Upper lobe of left lung (tissue), 4 donors: ENCODE measurements at regions not wholly inside any gene's neighbourhood (a gene's known extent, or its start where the extent isn't known, plus 50 kb on each side); places are given as distances from the start of the nearest gene placed in this dataset.

Source experiments
- CTCF ChIP-seq, 6 experiments: fragments of 450-650 bp in 4 of 6; fragments of 200-600 bp in 2 of 6; sonication (generic) in 2 of 6; IDR thresholded peaks; one replicate each; pipeline ENCODE4 v1.5.1; 2016 to 2019; ENCODE audit warnings: antibody characterized with exemption in 6 of 6
- EP300 ChIP-seq, 4 donors: sonication (generic); formaldehyde crosslinking; IDR thresholded peaks; one replicate each; pipeline ENCODE4 v1.5.1; 2017; ENCODE audit warnings: antibody characterized with exemption in 4 of 4, control low read depth in 2 of 4
- POLR2A ChIP-seq, 4 donors: fragments of 450-650 bp; IDR thresholded peaks; one replicate each; pipeline ENCODE4 v1.5.1; 2016 to 2017; ENCODE audit warnings: antibody characterized with exemption in 4 of 4, mild to moderate bottlenecking in 2 of 4

- TF ChIP-seq CTCF (IDR thresholded peaks at IDR 0.05) = no peak
- no peak for TF ChIP-seq EP300 (IDR thresholded peaks at IDR 0.05)
- TF ChIP-seq POLR2A (IDR thresholded peaks at IDR 0.05) = no peak
Observed at GRCh38 chr9:12060067-12060466, 633.1 kb upstream of the TYRP1 start.
